H9 (cell line): ENCODE measurements at regions not wholly inside any gene's neighbourhood (a gene's known extent, or its start where the extent isn't known, plus 50 kb on each side); places are given as distances from the start of the nearest gene placed in this dataset.

Experiments used
- DNase-seq: peaks from one replicate; pipeline ENCODE4 v3.0.0-alpha.2; 2017
- H2AFZ ChIP-seq: one replicate; pipeline ENCODE4 v1.6.1; 2013; ENCODE audit warnings: mild to moderate bottlenecking, low read length, control low read depth, moderate library complexity
- H2AK5ac ChIP-seq: 2 replicates; pipeline ENCODE4 v1.6.1; 2013; ENCODE audit warnings: low read length, control low read depth, mixed read lengths; ENCODE audit not compliant: insufficient read length
- H2BK120ac ChIP-seq: one replicate; pipeline ENCODE4 v1.6.1; 2013; ENCODE audit warnings: low read depth, mild to moderate bottlenecking, low read length, control low read depth, inconsistent platforms; ENCODE audit not compliant: poor library complexity, severe bottlenecking
- H2BK12ac ChIP-seq: 2 replicates; pipeline ENCODE4 v1.6.1; 2013; ENCODE audit warnings: low read length, control low read depth, mixed read lengths, low read depth; ENCODE audit not compliant: insufficient read length
- H2BK15ac ChIP-seq: 2 replicates; pipeline ENCODE4 v1.6.1; 2013; ENCODE audit warnings: low read depth, low read length, control low read depth
- H2BK20ac ChIP-seq: one replicate; pipeline ENCODE4 v1.6.1; 2013; ENCODE audit warnings: low read depth, mild to moderate bottlenecking, low read length, control low read depth, inconsistent platforms; ENCODE audit not compliant: poor library complexity, severe bottlenecking
- H2BK5ac ChIP-seq: 2 replicates; pipeline ENCODE4 v1.6.1; 2013; ENCODE audit warnings: low read length, control low read depth, mixed read lengths; ENCODE audit not compliant: insufficient read length
- H3K14ac ChIP-seq: 2 replicates; pipeline ENCODE4 v1.6.1; 2013; ENCODE audit warnings: low read length, control low read depth; ENCODE audit not compliant: insufficient read depth
- H3K18ac ChIP-seq: 2 replicates; pipeline ENCODE4 v1.6.1; 2013; ENCODE audit warnings: low read depth, mild to moderate bottlenecking, mixed read lengths, low read length, control low read depth; ENCODE audit not compliant: insufficient read length
- H3K23ac ChIP-seq: 2 replicates; pipeline ENCODE4 v1.6.1; 2013; ENCODE audit warnings: low read length, control low read depth, mixed read lengths, low read depth; ENCODE audit not compliant: insufficient read length
- H3K23me2 ChIP-seq: 2 replicates; pipeline ENCODE4 v1.6.1; 2013; ENCODE audit warnings: low read depth, mild to moderate bottlenecking, mixed read lengths, low read length, control low read depth; ENCODE audit not compliant: insufficient read length, poor library complexity, severe bottlenecking
- H3K27ac ChIP-seq: 2 replicates; pipeline ENCODE4 v1.5.1; 2013; ENCODE audit warnings: low read length, control low read depth, mixed read lengths, low read depth; ENCODE audit not compliant: insufficient read length
- H3K27me3 ChIP-seq: 2 replicates; pipeline ENCODE4 v1.6.1; 2013; ENCODE audit warnings: low read length, control low read depth, inconsistent platforms; ENCODE audit not compliant: insufficient read depth
- H3K4ac ChIP-seq: 2 replicates; pipeline ENCODE4 v1.6.1; 2013; ENCODE audit warnings: low read depth, mild to moderate bottlenecking, control low read depth, inconsistent platforms, low read length, moderate library complexity
- H3K4me1 ChIP-seq: 2 replicates; pipeline ENCODE4 v1.6.1; 2013; ENCODE audit warnings: low read length, control low read depth, inconsistent platforms; ENCODE audit not compliant: insufficient read depth
- H3K4me2 ChIP-seq: 2 replicates; pipeline ENCODE4 v1.6.1; 2013; ENCODE audit warnings: low read length, control low read depth, mixed read lengths; ENCODE audit not compliant: insufficient read length, insufficient read depth
- H3K56ac ChIP-seq: 2 replicates; pipeline ENCODE4 v1.6.1; 2013; ENCODE audit warnings: low read depth, mild to moderate bottlenecking, mixed read lengths, low read length, control low read depth; ENCODE audit not compliant: insufficient read length
- H3K79me1 ChIP-seq: 2 replicates; pipeline ENCODE4 v1.6.1; 2013; ENCODE audit warnings: low read depth, mild to moderate bottlenecking, moderate library complexity, low read length, control low read depth, inconsistent platforms; ENCODE audit not compliant: insufficient read depth, poor library complexity, severe bottlenecking
- H3K79me2 ChIP-seq: 2 replicates; pipeline ENCODE4 v1.6.1; 2013; ENCODE audit warnings: low read length, control low read depth, inconsistent platforms; ENCODE audit not compliant: insufficient read depth
- H3K9ac ChIP-seq: 2 replicates; pipeline ENCODE4 v1.6.1; 2013; ENCODE audit warnings: low read length, control low read depth, mixed read lengths; ENCODE audit not compliant: insufficient read length; ENCODE audit errors: extremely low read depth
- H3K9me3 ChIP-seq: one replicate; pipeline ENCODE4 v1.6.1; 2013; ENCODE audit warnings: low read depth, low read length, inconsistent platforms; ENCODE audit not compliant: control insufficient read depth
- H3T11ph ChIP-seq: one replicate; pipeline ENCODE4 v1.6.1; 2013; ENCODE audit warnings: mild to moderate bottlenecking, low read length, control low read depth, inconsistent platforms
- H4K20me1 ChIP-seq: one replicate; pipeline ENCODE4 v1.6.1; 2013; ENCODE audit not compliant: control insufficient read depth, insufficient read length, insufficient read depth
- H4K5ac ChIP-seq: 2 replicates; pipeline ENCODE4 v1.6.1; 2013; ENCODE audit warnings: low read depth, mild to moderate bottlenecking, mixed read lengths, low read length, control low read depth; ENCODE audit not compliant: insufficient read length
- H4K8ac ChIP-seq: replicated peaks from 2 replicates; pipeline ENCODE4 v1.6.1; 2013; ENCODE audit warnings: low read length, control low read depth, mixed read lengths, low read depth; ENCODE audit not compliant: insufficient read length
- H4K91ac ChIP-seq: 2 replicates; pipeline ENCODE4 v1.6.1; 2013; ENCODE audit warnings: low read depth, mild to moderate bottlenecking, moderate library complexity, mixed read lengths, low read length, control low read depth; ENCODE audit not compliant: insufficient read length
- H3K27ac Mint-ChIP-seq, 3 experiments: 2 replicates in 2 of 3; 3 replicates in 1 of 3; pipeline ENCODE4 v1.8.0; 2020 to 2021; ENCODE audit warnings: mixed read lengths in 3 of 3, mild to moderate bottlenecking in 1 of 3, moderate library complexity in 1 of 3
- H3K27me3 Mint-ChIP-seq: 2 replicates; pipeline ENCODE4 v1.8.0; 2021; ENCODE audit warnings: low read depth, mild to moderate bottlenecking, moderate library complexity, mixed read lengths
- H3K36me3 Mint-ChIP-seq, 3 experiments: 2 replicates in 2 of 3; 3 replicates in 1 of 3; pipeline ENCODE4 v1.8.0; 2020 to 2021; ENCODE audit warnings: low read depth in 3 of 3, mixed read lengths in 3 of 3; ENCODE audit not compliant: insufficient read depth in 1 of 3
- H3K4me1 Mint-ChIP-seq, 2 experiments: 2 replicates each; pipeline ENCODE4 v1.8.0; 2020; ENCODE audit warnings: mixed read lengths in 2 of 2
- H3K4me3 Mint-ChIP-seq, 2 experiments: 2 replicates in 1 of 2; 3 replicates in 1 of 2; pipeline ENCODE4 v1.8.0; 2020 to 2021; ENCODE audit warnings: mild to moderate bottlenecking in 2 of 2, mixed read lengths in 2 of 2, moderate library complexity in 1 of 2
- H3K9me3 Mint-ChIP-seq, 2 experiments: 2 replicates in 1 of 2; 3 replicates in 1 of 2; pipeline ENCODE4 v1.8.0; 2020; ENCODE audit warnings: mild to moderate bottlenecking in 2 of 2, mixed read lengths in 2 of 2, moderate library complexity in 1 of 2
- WGBS: extraction: QIAGEN DNeasy Blood & Tissue Kit; methylation state at CpG from one replicate; pipeline ENCODE4 v1.1.7; 2013; ENCODE audit warnings: missing lambda C conversion rate, low lambda C conversion rate, mixed read lengths; ENCODE audit not compliant: insufficient read length; ENCODE audit errors: extremely low coverage; 5-methylcytosine and 5-hydroxymethylcytosine counted together
- TF ChIP-seq, protein P1 (sequence below): fragments of 200-600 bp; sonication (generic); conservative IDR thresholded peaks from 3 replicates; pipeline ENCODE4 v1.8.0; 2021; ENCODE audit warnings: antibody characterized with exemption, mild to moderate bottlenecking

DNA sequence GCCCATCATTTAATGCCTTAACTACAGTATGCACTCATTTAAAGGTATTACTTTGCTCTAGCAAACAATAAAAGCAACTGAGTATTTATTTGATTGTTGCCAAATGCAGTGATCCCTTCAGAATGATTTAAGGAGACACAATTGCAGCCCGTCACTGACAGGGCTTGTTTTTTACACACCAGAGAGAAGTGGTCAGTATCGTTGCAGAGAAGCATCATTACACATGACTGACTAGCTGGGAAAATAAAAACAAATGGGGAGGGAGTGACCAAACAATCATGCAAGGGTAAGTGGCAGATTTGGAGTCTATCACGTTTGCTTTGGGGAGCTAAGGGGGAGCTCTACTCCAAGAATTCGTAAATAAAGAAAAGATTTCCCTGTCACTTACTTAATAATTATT, 1685.3 kb upstream of the TENM3 start:
- H4K5ac ChIP-seq: no peak overlapping the region
- TF ChIP-seq, protein P1, sequence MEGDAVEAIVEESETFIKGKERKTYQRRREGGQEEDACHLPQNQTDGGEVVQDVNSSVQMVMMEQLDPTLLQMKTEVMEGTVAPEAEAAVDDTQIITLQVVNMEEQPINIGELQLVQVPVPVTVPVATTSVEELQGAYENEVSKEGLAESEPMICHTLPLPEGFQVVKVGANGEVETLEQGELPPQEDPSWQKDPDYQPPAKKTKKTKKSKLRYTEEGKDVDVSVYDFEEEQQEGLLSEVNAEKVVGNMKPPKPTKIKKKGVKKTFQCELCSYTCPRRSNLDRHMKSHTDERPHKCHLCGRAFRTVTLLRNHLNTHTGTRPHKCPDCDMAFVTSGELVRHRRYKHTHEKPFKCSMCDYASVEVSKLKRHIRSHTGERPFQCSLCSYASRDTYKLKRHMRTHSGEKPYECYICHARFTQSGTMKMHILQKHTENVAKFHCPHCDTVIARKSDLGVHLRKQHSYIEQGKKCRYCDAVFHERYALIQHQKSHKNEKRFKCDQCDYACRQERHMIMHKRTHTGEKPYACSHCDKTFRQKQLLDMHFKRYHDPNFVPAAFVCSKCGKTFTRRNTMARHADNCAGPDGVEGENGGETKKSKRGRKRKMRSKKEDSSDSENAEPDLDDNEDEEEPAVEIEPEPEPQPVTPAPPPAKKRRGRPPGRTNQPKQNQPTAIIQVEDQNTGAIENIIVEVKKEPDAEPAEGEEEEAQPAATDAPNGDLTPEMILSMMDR: no peak
- H3K36me3 Mint-ChIP-seq: peaks cover 0 to 4% (median 0%) of the 10 kb centered on the region in 3 experiments; a peak in 2 of 7 replicates

More for the DNA sequence above, 1685.3 kb upstream of the TENM3 start:
- Histone ChIP-seq H3K4me1 (no peaks in the 10 kb centered on the region; the same call in 1 of the 2 replicates), H3K79me2 (no peaks in the 10 kb centered on the region), H3K9me3 (no peaks in the 10 kb centered on the region), H3K4me2 (no peak overlapping the region), H3K23ac (no peak overlapping the region), H2BK120ac (no peak overlapping the region), H3K23me2 (no peaks in the 10 kb centered on the region), H2BK5ac (no peak overlapping the region), H4K20me1 (no peaks in the 10 kb centered on the region), H2AK5ac (no peak overlapping the region), H3T11ph (no peak overlapping the region), H3K27me3 (no peaks in the 10 kb centered on the region), H3K4ac (no peak overlapping the region), H3K18ac (no peak overlapping the region), H2BK20ac (no peak overlapping the region), H2AFZ (no peak overlapping the region), H3K79me1 (no peaks in the 10 kb centered on the region), H3K14ac (no peak overlapping the region), H3K27ac (no peak overlapping the region), H4K91ac (no peak overlapping the region), H2BK12ac (no peak overlapping the region), H2BK15ac (no peak overlapping the region), H4K8ac (no peak overlapping the region), H3K9ac (no peak overlapping the region), H3K56ac (no peak overlapping the region)
- no peak for DNase-seq
- no CpG with 5 or more reads among the region's 4 CpGs for WGBS
- Mint-ChIP-seq H3K4me1 (peaks cover 2 to 3% of the 10 kb centered on the region in 2 experiments; a peak in 2 of 4 replicates), H3K27me3 (no peaks in the 10 kb centered on the region), H3K4me3 (no peak overlapping the region), H3K9me3 (peaks cover 0 to 3% of the 10 kb centered on the region in 2 experiments; a peak in 1 of 5 replicates), H3K27ac (no peak overlapping the region)
